ENCODE measurements at regions not wholly inside any gene's neighbourhood (a gene's known extent, or its start where the extent isn't known, plus 50 kb on each side); places are given as distances from the start of the nearest gene placed in this dataset.

DNA sequence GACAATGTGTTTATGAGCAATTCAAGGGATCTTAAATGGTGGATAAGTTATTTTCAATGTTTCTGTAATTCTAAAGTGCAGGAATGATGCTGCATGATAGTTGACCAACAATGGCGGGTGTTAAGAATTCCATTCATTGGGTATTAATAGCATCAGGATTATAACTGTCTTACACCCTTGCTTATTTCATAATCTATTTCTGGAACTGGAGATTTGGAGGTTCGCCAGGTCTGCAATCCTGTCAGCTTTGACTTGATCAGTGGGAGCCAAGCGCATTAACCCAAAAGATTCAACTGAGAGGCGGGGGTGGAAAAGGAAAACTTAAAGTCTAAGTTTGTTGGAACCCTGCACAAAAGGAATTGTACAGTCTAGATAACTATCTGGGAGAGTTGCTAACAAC, 114.9 kb upstream of the ZEB1 start:
- Histone ChIP-seq H3K4me3 (ENCODE audit: insufficient read depth, low read length) (no peak overlapping the region), H3K4me1 (ENCODE audit: insufficient read depth, low read length) (no peaks in the 10 kb centered on the region), H3K79me2 (ENCODE audit: insufficient read depth, low read length) (no peaks in the 10 kb centered on the region), H3K27ac (ENCODE audit: low read depth, low read length) (no peak overlapping the region), H3K36me3 (ENCODE audit: insufficient read depth, low read length) (no peaks in the 10 kb centered on the region), H2AFZ (ENCODE audit: low read length) (no peak overlapping the region), H3K27me3 (ENCODE audit: insufficient read depth, low read length) (no peaks in the 10 kb centered on the region), H4K20me1 (ENCODE audit: insufficient read depth, low read length) (no peaks in the 10 kb centered on the region), H3K9me3 (ENCODE audit: low read depth, low read length) (no peaks in the 10 kb centered on the region), H3K4me2 (ENCODE audit: insufficient read depth, low read length) (no peak overlapping the region)
- DNase-seq (ENCODE audit: insufficient read length, low spot score, missing footprints), result no peak
- TF ChIP-seq, protein P1, sequence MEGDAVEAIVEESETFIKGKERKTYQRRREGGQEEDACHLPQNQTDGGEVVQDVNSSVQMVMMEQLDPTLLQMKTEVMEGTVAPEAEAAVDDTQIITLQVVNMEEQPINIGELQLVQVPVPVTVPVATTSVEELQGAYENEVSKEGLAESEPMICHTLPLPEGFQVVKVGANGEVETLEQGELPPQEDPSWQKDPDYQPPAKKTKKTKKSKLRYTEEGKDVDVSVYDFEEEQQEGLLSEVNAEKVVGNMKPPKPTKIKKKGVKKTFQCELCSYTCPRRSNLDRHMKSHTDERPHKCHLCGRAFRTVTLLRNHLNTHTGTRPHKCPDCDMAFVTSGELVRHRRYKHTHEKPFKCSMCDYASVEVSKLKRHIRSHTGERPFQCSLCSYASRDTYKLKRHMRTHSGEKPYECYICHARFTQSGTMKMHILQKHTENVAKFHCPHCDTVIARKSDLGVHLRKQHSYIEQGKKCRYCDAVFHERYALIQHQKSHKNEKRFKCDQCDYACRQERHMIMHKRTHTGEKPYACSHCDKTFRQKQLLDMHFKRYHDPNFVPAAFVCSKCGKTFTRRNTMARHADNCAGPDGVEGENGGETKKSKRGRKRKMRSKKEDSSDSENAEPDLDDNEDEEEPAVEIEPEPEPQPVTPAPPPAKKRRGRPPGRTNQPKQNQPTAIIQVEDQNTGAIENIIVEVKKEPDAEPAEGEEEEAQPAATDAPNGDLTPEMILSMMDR (IDR thresholded peaks at IDR 0.05; ENCODE audit: extremely low read depth, low read depth, low read length), result no peak

DNA sequence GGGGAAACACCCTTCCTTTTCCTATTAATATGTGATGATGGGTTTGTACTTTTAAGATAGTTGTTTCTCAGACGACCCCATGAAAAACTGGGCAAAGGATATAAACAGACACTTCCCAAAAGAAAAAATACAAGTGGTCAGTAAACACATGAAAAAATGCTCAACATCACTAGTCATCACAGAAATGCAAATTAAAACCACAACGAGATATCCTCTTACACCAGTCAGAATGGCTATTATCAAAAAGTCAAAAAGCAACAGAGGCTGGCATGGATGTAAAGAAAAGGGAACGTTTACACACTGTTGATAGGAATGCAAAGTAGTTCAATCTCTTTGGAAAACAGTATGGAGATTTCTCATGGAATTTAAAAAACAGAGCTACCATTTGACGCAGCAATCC, 111.4 kb upstream of the ZEB1 start:
- Histone ChIP-seq H3K4me2 (ENCODE audit: insufficient read depth, low read length) (no peak overlapping the region), H3K4me3 (ENCODE audit: insufficient read depth, low read length) (no peak overlapping the region), H3K27me3 (ENCODE audit: insufficient read depth, low read length) (no peaks in the 10 kb centered on the region), H3K4me1 (ENCODE audit: insufficient read depth, low read length) (no peaks in the 10 kb centered on the region), H3K9me3 (ENCODE audit: low read depth, low read length) (no peaks in the 10 kb centered on the region), H3K27ac (ENCODE audit: low read depth, low read length) (no peak overlapping the region), H2AFZ (ENCODE audit: low read length) (no peak overlapping the region), H3K79me2 (ENCODE audit: insufficient read depth, low read length) (no peaks in the 10 kb centered on the region), H4K20me1 (ENCODE audit: insufficient read depth, low read length) (no peaks in the 10 kb centered on the region), H3K36me3 (ENCODE audit: insufficient read depth, low read length) (no peaks in the 10 kb centered on the region)
- no peak for DNase-seq (ENCODE audit: insufficient read length, low spot score, missing footprints)
- TF ChIP-seq, protein P1 (IDR thresholded peaks at IDR 0.05; ENCODE audit: extremely low read depth, low read depth, low read length), result no peak

- no peak overlapping the region for H3K4me3 ChIP-seq (ENCODE audit: insufficient read depth, low read length)
- H3K27me3 ChIP-seq (ENCODE audit: insufficient read depth, low read length), result no peaks in the 10 kb centered on the region
- DNase-seq (ENCODE audit: insufficient read length, low spot score, missing footprints), result no peak
- H3K36me3 ChIP-seq (ENCODE audit: insufficient read depth, low read length), result no peaks in the 10 kb centered on the region
- TF ChIP-seq, protein P1 (IDR thresholded peaks at IDR 0.05; ENCODE audit: extremely low read depth, low read depth, low read length), result no peak
- H3K79me2 ChIP-seq (ENCODE audit: insufficient read depth, low read length), result no peaks in the 10 kb centered on the region
- no peaks in the 10 kb centered on the region for H3K4me1 ChIP-seq (ENCODE audit: insufficient read depth, low read length)
- no peaks in the 10 kb centered on the region for H3K9me3 ChIP-seq (ENCODE audit: low read depth, low read length)
- no peak overlapping the region for H3K4me2 ChIP-seq (ENCODE audit: insufficient read depth, low read length)
- H2AFZ ChIP-seq (ENCODE audit: low read length), result no peak overlapping the region
- H4K20me1 ChIP-seq (ENCODE audit: insufficient read depth, low read length), result no peaks in the 10 kb centered on the region
- H3K27ac ChIP-seq (ENCODE audit: low read depth, low read length), result no peak overlapping the region
Measured at GRCh38 chr10:31209478-31209877, 109.5 kb upstream of the ZEB1 start.

- Histone ChIP-seq H2AFZ (ENCODE audit: low read length) (no peak overlapping the region), H4K20me1 (ENCODE audit: insufficient read depth, low read length) (no peaks in the 10 kb centered on the region), H3K9me3 (ENCODE audit: low read depth, low read length) (no peaks in the 10 kb centered on the region), H3K4me3 (ENCODE audit: insufficient read depth, low read length) (no peak overlapping the region), H3K4me2 (ENCODE audit: insufficient read depth, low read length) (no peak overlapping the region), H3K27me3 (ENCODE audit: insufficient read depth, low read length) (no peaks in the 10 kb centered on the region), H3K79me2 (ENCODE audit: insufficient read depth, low read length) (no peaks in the 10 kb centered on the region), H3K36me3 (ENCODE audit: insufficient read depth, low read length) (no peaks in the 10 kb centered on the region), H3K27ac (ENCODE audit: low read depth, low read length) (no peak overlapping the region), H3K4me1 (ENCODE audit: insufficient read depth, low read length) (no peaks in the 10 kb centered on the region)
- TF ChIP-seq, protein P1 (IDR thresholded peaks at IDR 0.05; ENCODE audit: extremely low read depth, low read depth, low read length), result no peak
- no peak for DNase-seq (ENCODE audit: insufficient read length, low spot score, missing footprints)
Measured at GRCh38 chr10:31210190-31210589, 108.8 kb upstream of the ZEB1 start.
